Astrocyte (in vitro differentiated cells and primary cell): ENCODE measurements at regions not wholly inside any gene's neighbourhood (a gene's known extent, or its start where the extent isn't known, plus 50 kb on each side); places are given as distances from the start of the nearest gene placed in this dataset.

ENCODE experiments used
- DNase-seq: peaks from one replicate; pipeline ENCODE4 v3.0.0-alpha.2; 2010; ENCODE audit warnings: low read depth
- FAIRE-seq: peaks from 2 replicates; lab custom pipeline; 2011; peaks lifted over from hg19 to GRCh38; lab: Jason Lieb, UNC
- H2AFZ ChIP-seq: 2 replicates; pipeline ENCODE4 v1.6.0; 2012; ENCODE audit warnings: low read depth, low read length, inconsistent platforms
- H3K27ac ChIP-seq: 2 replicates; pipeline ENCODE4 v1.5.1; 2011; ENCODE audit warnings: low read depth, low read length, inconsistent platforms
- H3K27me3 ChIP-seq: 2 replicates; pipeline ENCODE4 v1.6.0; 2011; ENCODE audit warnings: low read length, inconsistent platforms; ENCODE audit not compliant: insufficient read depth
- H3K36me3 ChIP-seq: 2 replicates; pipeline ENCODE4 v1.5.1; 2011; ENCODE audit warnings: low read length, inconsistent platforms; ENCODE audit not compliant: insufficient read depth
- H3K4me1 ChIP-seq: 2 replicates; pipeline ENCODE4 v1.5.1; 2011; ENCODE audit warnings: low read length, inconsistent platforms; ENCODE audit not compliant: insufficient read depth
- H3K4me2 ChIP-seq: 2 replicates; pipeline ENCODE4 v1.6.0; 2012; ENCODE audit warnings: low read length, inconsistent platforms
- H3K4me3 ChIP-seq: 2 replicates; pipeline ENCODE4 v1.5.1; 2011; ENCODE audit warnings: low read depth, mild to moderate bottlenecking, low read length, inconsistent platforms; ENCODE audit not compliant: insufficient read depth
- H3K79me2 ChIP-seq: 2 replicates; pipeline ENCODE4 v1.6.0; 2012; ENCODE audit warnings: mild to moderate bottlenecking, low read length, inconsistent platforms; ENCODE audit not compliant: insufficient read depth
- H3K9ac ChIP-seq: 2 replicates; pipeline ENCODE4 v1.6.0; 2012; ENCODE audit warnings: mild to moderate bottlenecking, low read length, inconsistent platforms
- H3K9me3 ChIP-seq: 2 replicates; pipeline ENCODE4 v1.5.1; 2012; ENCODE audit warnings: low read depth, mild to moderate bottlenecking, low read length, inconsistent platforms; ENCODE audit not compliant: insufficient read depth
- H4K20me1 ChIP-seq: 2 replicates; pipeline ENCODE4 v1.6.0; 2012; ENCODE audit warnings: low read length, inconsistent platforms; ENCODE audit not compliant: insufficient read depth
- H3K27ac Mint-ChIP-seq: one replicate; pipeline ENCODE4 v1.8.0; 2021; ENCODE audit warnings: mild to moderate bottlenecking, mixed read lengths; ENCODE audit not compliant: unreplicated experiment
- H3K27me3 Mint-ChIP-seq: one replicate; pipeline ENCODE4 v1.8.0; 2021; ENCODE audit warnings: low read depth, mixed read lengths; ENCODE audit not compliant: unreplicated experiment
- H3K36me3 Mint-ChIP-seq: one replicate; pipeline ENCODE4 v1.8.0; 2021; ENCODE audit warnings: low read depth, mixed read lengths; ENCODE audit not compliant: unreplicated experiment
- H3K4me1 Mint-ChIP-seq: one replicate; pipeline ENCODE4 v1.8.0; 2021; ENCODE audit warnings: low read depth, mixed read lengths; ENCODE audit not compliant: unreplicated experiment
- H3K4me3 Mint-ChIP-seq: one replicate; pipeline ENCODE4 v1.8.0; 2021; ENCODE audit warnings: mild to moderate bottlenecking, moderate library complexity, mixed read lengths; ENCODE audit not compliant: unreplicated experiment
- H3K9me3 Mint-ChIP-seq: one replicate; pipeline ENCODE4 v1.8.0; 2021; ENCODE audit warnings: mild to moderate bottlenecking, mixed read lengths; ENCODE audit not compliant: unreplicated experiment
- EZH2 ChIP-seq: IDR thresholded peaks from 2 replicates; pipeline ENCODE4 v1.6.1; 2012; ENCODE audit warnings: mild to moderate bottlenecking, low read length, inconsistent platforms; ENCODE audit not compliant: insufficient read depth
- TF ChIP-seq, protein P1 (sequence below): IDR thresholded peaks from 2 replicates; pipeline ENCODE4 v1.5.1; 2011; ENCODE audit warnings: low read depth, mild to moderate bottlenecking, inconsistent platforms, low read length, moderate library complexity; ENCODE audit not compliant: insufficient read depth

GRCh38 chr2:163856941-163857340 is 121.1 kb upstream of the FIGN start:
- no peaks in the 10 kb centered on the region for H3K4me1 ChIP-seq
- DNase-seq (peak; percentile 12), FAIRE-seq (no peak)
- Mint-ChIP-seq H3K9me3 (no peaks in the 10 kb centered on the region), H3K36me3 (no peaks in the 10 kb centered on the region), H3K4me3 (no peak overlapping the region), H3K27ac (no peak overlapping the region), H3K27me3 (no peaks in the 10 kb centered on the region), H3K4me1 (peaks cover 7% of the 10 kb centered on the region)
- no peak overlapping the region for H3K27ac ChIP-seq
- H4K20me1 ChIP-seq = no peaks in the 10 kb centered on the region
- H3K79me2 ChIP-seq = no peaks in the 10 kb centered on the region
- H3K27me3 ChIP-seq = no peaks in the 10 kb centered on the region
- no peak overlapping the region for H3K4me2 ChIP-seq
- TF ChIP-seq, protein P1, sequence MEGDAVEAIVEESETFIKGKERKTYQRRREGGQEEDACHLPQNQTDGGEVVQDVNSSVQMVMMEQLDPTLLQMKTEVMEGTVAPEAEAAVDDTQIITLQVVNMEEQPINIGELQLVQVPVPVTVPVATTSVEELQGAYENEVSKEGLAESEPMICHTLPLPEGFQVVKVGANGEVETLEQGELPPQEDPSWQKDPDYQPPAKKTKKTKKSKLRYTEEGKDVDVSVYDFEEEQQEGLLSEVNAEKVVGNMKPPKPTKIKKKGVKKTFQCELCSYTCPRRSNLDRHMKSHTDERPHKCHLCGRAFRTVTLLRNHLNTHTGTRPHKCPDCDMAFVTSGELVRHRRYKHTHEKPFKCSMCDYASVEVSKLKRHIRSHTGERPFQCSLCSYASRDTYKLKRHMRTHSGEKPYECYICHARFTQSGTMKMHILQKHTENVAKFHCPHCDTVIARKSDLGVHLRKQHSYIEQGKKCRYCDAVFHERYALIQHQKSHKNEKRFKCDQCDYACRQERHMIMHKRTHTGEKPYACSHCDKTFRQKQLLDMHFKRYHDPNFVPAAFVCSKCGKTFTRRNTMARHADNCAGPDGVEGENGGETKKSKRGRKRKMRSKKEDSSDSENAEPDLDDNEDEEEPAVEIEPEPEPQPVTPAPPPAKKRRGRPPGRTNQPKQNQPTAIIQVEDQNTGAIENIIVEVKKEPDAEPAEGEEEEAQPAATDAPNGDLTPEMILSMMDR = no peak
- TF ChIP-seq EZH2 = no peak
- no peaks in the 10 kb centered on the region for H3K36me3 ChIP-seq
- no peak overlapping the region for H3K4me3 ChIP-seq
- no peak overlapping the region for H2AFZ ChIP-seq
- no peaks in the 10 kb centered on the region for H3K9me3 ChIP-seq
- H3K9ac ChIP-seq = no peak overlapping the region

- Mint-ChIP-seq H3K36me3 (no peaks in the 10 kb centered on the region), H3K4me1 (peaks cover 7% of the 10 kb centered on the region), H3K27ac (no peak overlapping the region), H3K27me3 (no peaks in the 10 kb centered on the region), H3K4me3 (no peak overlapping the region), H3K9me3 (no peaks in the 10 kb centered on the region)
- H3K4me2 ChIP-seq = no peak overlapping the region
- no peaks in the 10 kb centered on the region for H3K4me1 ChIP-seq
- H3K27me3 ChIP-seq = no peaks in the 10 kb centered on the region
- no peaks in the 10 kb centered on the region for H4K20me1 ChIP-seq
- DNase-seq (no peak), FAIRE-seq (no peak)
- TF ChIP-seq, protein P1 = no peak
- TF ChIP-seq EZH2 = no peak
- no peaks in the 10 kb centered on the region for H3K36me3 ChIP-seq
- H3K4me3 ChIP-seq = no peak overlapping the region
- H3K79me2 ChIP-seq = no peaks in the 10 kb centered on the region
- H3K9me3 ChIP-seq = no peaks in the 10 kb centered on the region
- H3K9ac ChIP-seq = no peak overlapping the region
- H2AFZ ChIP-seq = no peak overlapping the region
- H3K27ac ChIP-seq = no peak overlapping the region
Observed at GRCh38 chr2:163852616-163853015, 116.8 kb upstream of the FIGN start.

DNA sequence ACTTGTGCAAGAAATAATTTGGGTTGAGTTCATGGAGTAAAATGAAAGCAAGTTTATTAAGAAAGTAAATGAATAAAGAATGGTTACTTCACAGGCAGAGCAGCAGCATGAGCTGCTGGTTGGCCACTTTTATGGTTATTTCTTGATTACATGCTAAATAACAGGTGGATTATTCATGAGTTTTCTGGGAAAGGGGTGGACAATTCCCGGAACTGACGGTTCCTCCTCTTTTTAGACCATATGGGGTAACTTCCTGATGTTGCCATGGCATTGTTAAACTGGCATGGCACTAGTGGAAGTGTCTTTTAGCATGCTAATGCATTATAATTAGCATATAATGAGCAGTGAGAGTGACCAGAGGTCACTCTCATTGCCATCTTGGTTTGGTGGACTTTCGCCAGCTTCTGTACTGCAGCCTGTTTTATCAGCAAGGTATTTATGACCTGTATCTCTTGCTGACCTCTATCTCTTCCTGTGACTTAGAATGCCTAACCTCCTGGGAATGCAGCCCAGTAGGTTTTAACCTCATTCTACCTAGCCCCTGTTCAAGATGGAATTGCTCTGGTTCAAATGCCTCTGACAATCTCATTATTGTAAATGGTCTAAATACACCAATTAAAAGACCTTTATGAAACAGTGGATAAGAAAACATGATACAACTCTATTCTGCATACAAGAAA is 114.1 kb upstream of the FIGN start:
- no peaks in the 10 kb centered on the region for H3K36me3 Mint-ChIP-seq
- no peak for FAIRE-seq
- peaks cover 4% of the 10 kb centered on the region for H3K4me1 Mint-ChIP-seq

More for the DNA sequence above, 114.1 kb upstream of the FIGN start:
- Histone ChIP-seq H3K36me3 (no peaks in the 10 kb centered on the region), H3K4me3 (no peak overlapping the region), H3K79me2 (no peaks in the 10 kb centered on the region), H3K27ac (no peak overlapping the region), H3K27me3 (no peaks in the 10 kb centered on the region), H2AFZ (no peak overlapping the region), H3K9me3 (no peaks in the 10 kb centered on the region), H4K20me1 (no peaks in the 10 kb centered on the region), H3K9ac (no peak overlapping the region), H3K4me2 (no peak overlapping the region), H3K4me1 (no peaks in the 10 kb centered on the region)
- no peaks in the 10 kb centered on the region for H3K9me3 Mint-ChIP-seq
- TF ChIP-seq EZH2 = no peak
- TF ChIP-seq, protein P1 = no peak
- no peaks in the 10 kb centered on the region for H3K27me3 Mint-ChIP-seq
- no peak overlapping the region for H3K27ac Mint-ChIP-seq
- no peak overlapping the region for H3K4me3 Mint-ChIP-seq
- DNase-seq = no peak
